Suprapubic skin (tissue), 3 donors: ENCODE measurements at regions not wholly inside any gene's neighbourhood (a gene's known extent, or its start where the extent isn't known, plus 50 kb on each side); places are given as distances from the start of the nearest gene placed in this dataset.

Experiments
- EP300 ChIP-seq: sonication (generic); formaldehyde crosslinking; IDR thresholded peaks from one replicate; pipeline ENCODE4 v1.6.1; 2017; ENCODE audit warnings: antibody characterized with exemption
- POLR2A ChIP-seq, 2 donors: fragments of 450-650 bp; IDR thresholded peaks; one replicate each; pipeline ENCODE4 v1.6.1; 2017; ENCODE audit warnings: antibody characterized with exemption in 2 of 2, mild to moderate bottlenecking in 2 of 2, moderate library complexity in 2 of 2
- TF ChIP-seq, protein P1 (sequence below), 2 donors: fragments of 200-600 bp in 1 of 2; fragments of 450-650 bp in 1 of 2; sonication (generic) in 1 of 2; IDR thresholded peaks; one replicate each; pipeline ENCODE4 v1.5.1; 2016 to 2019; ENCODE audit warnings: antibody characterized with exemption in 2 of 2, mild to moderate bottlenecking in 1 of 2, moderate library complexity in 1 of 2

DNA sequence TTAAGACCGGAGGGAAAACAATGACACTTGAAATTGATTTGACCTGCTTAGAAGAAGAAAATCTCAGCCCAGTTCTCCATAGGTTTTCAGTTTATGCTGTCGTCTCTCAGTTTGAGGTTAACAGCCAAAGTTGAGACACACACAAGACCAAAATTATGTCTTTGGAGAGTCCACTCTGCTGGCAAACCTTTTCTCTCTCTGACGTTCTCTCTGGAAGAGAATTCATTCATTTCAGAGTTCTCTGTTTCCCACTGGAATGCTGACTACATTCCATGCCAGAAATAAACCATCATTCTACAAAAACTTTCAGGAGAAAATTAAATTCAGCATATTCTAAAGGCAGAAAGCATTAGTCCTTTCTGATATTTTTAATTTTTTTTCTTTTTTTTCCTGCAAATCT is 155.2 kb downstream of the TFAP2A start:
- no peak for TF ChIP-seq POLR2A (IDR thresholded peaks at IDR 0.05)
- TF ChIP-seq, protein P1, sequence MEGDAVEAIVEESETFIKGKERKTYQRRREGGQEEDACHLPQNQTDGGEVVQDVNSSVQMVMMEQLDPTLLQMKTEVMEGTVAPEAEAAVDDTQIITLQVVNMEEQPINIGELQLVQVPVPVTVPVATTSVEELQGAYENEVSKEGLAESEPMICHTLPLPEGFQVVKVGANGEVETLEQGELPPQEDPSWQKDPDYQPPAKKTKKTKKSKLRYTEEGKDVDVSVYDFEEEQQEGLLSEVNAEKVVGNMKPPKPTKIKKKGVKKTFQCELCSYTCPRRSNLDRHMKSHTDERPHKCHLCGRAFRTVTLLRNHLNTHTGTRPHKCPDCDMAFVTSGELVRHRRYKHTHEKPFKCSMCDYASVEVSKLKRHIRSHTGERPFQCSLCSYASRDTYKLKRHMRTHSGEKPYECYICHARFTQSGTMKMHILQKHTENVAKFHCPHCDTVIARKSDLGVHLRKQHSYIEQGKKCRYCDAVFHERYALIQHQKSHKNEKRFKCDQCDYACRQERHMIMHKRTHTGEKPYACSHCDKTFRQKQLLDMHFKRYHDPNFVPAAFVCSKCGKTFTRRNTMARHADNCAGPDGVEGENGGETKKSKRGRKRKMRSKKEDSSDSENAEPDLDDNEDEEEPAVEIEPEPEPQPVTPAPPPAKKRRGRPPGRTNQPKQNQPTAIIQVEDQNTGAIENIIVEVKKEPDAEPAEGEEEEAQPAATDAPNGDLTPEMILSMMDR (IDR thresholded peaks at IDR 0.05): no peak
- no peak for TF ChIP-seq EP300
